ENCODE measurements at regions not wholly inside any gene's neighbourhood (a gene's known extent, or its start where the extent isn't known, plus 50 kb on each side); places are given as distances from the start of the nearest gene placed in this dataset.
"Not testable (repeated sequence)": the region's sequence is repeated elsewhere in the genome, so short reads cannot be mapped to it uniquely, and the experiment has no call there.

DNA sequence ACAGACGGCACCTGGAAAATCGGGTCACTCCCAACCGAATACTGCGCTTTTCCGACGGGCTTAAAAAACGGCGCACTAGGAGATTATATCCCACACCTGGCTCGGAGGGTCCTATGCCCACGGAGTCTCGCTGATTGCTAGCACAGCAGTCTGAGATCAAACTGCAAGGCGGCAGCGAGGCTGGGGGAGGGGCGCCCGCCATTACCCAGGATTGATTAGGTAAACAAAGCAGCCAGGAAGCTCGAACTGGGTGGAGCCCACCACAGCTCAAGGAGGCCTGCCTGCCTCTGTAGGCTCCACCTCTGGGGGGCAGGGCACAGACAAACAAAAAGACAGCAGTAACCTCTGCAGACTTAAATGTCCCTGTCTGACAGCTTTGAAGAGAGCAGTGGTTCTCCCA lies 64.5 kb downstream of the SLC30A10 start:
- not testable (repeated sequence) for DNase-seq (ENCODE audit: low read depth); H3K4me3 ChIP-seq (ENCODE audit: control insufficient read depth, low read depth, low read length)

GRCh38 chr1:219862366-219862765 lies 66.0 kb downstream of the SLC30A10 start:
- TF ChIP-seq CTCF (IDR thresholded peaks at IDR 0.05; ENCODE audit: control insufficient read depth, insufficient read depth, low read depth, low read length, missing control alignments): no peak
- H3K4me3 ChIP-seq (ENCODE audit: control insufficient read depth, low read depth, low read length): no peak overlapping the region
- no peak for DNase-seq (ENCODE audit: low read depth)

GRCh38 chr1:219858980-219859379 lies 69.4 kb downstream of the SLC30A10 start:
- no peak for TF ChIP-seq CTCF (IDR thresholded peaks at IDR 0.05; ENCODE audit: control insufficient read depth, insufficient read depth, low read depth, low read length, missing control alignments)
- no peak for DNase-seq (ENCODE audit: low read depth)
- H3K4me3 ChIP-seq (ENCODE audit: control insufficient read depth, low read depth, low read length): no peak overlapping the region

DNA sequence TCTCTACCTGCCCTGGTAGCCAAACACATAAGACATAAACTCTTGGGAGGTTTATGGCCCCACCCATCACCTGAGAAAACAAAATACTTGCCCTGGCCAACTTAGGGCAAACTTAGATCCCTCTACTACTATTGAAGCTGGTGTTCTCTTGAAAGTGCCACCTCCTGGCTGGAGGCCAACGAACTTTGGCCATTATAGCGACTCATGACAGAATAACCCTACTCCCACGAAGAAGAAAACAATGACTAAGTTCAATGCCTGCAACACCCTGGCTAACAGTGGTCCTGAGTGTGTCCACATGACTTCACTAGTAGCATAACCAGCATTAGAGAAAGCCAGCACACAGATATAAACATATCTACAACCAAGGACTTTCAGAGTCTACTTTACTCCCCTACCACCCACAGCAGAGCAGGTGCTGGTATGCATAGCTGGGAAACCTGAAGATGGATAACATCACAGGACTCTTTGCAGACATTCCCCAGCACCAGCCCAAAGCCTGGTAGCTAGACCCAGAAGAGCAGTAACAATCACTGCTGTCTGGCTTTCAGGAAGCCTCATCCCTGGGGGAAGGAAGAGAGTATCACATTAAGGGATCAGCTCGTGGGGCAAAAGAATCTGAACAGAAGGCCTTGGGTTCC lies 81.0 kb downstream of the SLC30A10 start:
- no peak overlapping the region for H3K4me3 ChIP-seq (ENCODE audit: control insufficient read depth, low read depth, low read length)
- no peak for TF ChIP-seq CTCF (IDR thresholded peaks at IDR 0.05; ENCODE audit: control insufficient read depth, insufficient read depth, low read depth, low read length, missing control alignments)
- DNase-seq (ENCODE audit: low read depth): no peak

DNA sequence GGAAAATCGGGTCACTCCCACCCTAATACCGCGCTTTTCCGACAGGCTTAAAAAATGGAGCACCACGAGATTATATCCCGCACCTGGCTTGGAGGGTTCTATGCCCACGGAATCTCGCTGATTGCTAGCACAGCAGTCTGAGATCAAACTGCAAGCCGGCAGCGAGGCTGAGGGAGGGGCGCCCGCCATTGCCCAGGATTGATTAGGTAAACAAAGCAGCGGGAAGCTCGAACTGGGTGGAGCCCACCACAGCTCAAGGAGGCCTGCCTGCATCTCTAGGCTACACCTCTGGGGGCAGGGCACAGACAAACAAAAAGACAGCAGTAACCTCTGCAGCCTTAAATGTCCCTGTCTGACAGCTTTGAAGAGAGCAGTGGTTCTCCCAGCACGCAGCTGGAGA lies 88.8 kb downstream of the SLC30A10 start:
- DNase-seq (ENCODE audit: low read depth); H3K4me3 ChIP-seq (ENCODE audit: control insufficient read depth, low read depth, low read length): not testable (repeated sequence)

GRCh38 chr1:219837994-219838294 lies 90.4 kb downstream of the SLC30A10 start:
- no peak for TF ChIP-seq CTCF (IDR thresholded peaks at IDR 0.05; ENCODE audit: control insufficient read depth, insufficient read depth, low read depth, low read length, missing control alignments)
- no peak overlapping the region for H3K4me3 ChIP-seq (ENCODE audit: control insufficient read depth, low read depth, low read length)
- DNase-seq (ENCODE audit: low read depth): no peak

GRCh38 chr1:219837274-219837993 lies 90.9 kb downstream of the SLC30A10 start:
- no peak overlapping the region for H3K4me3 ChIP-seq (ENCODE audit: control insufficient read depth, low read depth, low read length)
- peak; percentile 20 for DNase-seq (ENCODE audit: low read depth)
- peak; percentile 51 for TF ChIP-seq CTCF (IDR thresholded peaks at IDR 0.05; ENCODE audit: control insufficient read depth, insufficient read depth, low read depth, low read length, missing control alignments)

Measured in AG09309 (cell line).